ENCODE measurements at regions not wholly inside any gene's neighbourhood (a gene's known extent, or its start where the extent isn't known, plus 50 kb on each side); places are given as distances from the start of the nearest gene placed in this dataset.
"Not testable (repeated sequence)": the region's sequence is repeated elsewhere in the genome, so short reads cannot be mapped to it uniquely, and the experiment has no call there.

DNA sequence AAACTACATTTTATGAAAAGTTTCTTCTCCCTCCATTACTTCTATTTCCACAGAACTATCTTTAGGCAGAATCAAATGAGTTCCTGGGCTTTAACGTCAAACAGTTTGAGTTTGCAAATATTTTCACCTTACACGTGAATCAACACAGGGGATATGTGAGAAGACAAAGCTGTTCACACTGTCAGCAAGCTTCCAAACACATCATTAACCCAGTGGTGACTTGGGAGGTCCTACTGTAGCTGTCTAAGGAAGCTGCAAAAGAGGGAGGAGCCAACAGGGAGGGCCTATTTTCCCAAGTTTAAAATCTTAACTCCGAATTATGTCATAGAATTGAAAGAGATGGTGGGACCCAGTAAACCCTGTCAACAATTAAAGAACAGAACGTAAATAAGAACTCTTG, 337.8 kb upstream of the DNAJC19 start:
- no peak for DNase-seq

- DNase-seq, result peak; percentile 2 to 59
These were observed 337.2 kb upstream of the DNAJC19 start for GRCh38 chr3:181326637-181327223.

GRCh38 chr3:181324516-181324915, 335.0 kb upstream of the DNAJC19 start:
- not testable (repeated sequence) for DNase-seq

- DNase-seq, result no peak
These were observed 328.8 kb upstream of the DNAJC19 start for GRCh38 chr3:181318321-181318720.

DNA sequence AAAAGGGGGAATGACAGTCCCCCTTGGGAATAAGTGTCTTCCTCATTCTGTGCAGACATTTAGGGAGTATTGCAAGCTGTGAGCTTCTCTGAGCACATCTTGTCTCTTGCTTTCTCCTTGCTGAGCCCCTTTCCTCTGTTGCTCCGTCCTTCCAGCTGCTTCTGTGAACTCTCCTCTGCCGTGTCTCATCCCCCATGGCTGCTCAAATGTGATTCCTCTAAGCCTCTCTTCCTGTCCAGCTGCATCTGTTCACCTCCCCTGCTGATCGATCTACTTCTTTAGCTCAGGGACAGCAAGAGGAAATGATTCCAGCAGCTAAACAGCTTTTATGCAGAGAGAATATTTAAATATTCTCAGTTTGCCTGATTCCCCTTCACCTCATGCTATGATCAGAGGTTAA, 328.0 kb upstream of the DNAJC19 start:
- DNase-seq, result no peak

DNA sequence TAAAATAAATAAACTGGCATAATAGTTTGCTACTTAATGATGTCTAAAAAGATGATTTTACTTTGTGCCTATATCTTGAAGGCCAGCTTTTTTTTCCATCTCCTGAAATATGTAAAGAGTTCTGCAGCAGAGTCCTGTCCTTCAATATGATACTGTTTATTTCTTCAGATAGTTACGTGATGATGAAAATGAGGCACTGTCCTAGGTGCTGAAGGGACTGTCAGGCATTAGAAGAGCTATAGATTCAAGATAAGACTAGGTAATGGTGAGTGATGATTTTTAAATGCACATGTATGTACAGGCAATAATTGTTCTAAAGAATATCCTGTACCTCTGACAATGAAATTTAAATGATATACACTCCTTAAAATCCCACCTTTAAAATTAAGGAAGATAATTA, 326.9 kb upstream of the DNAJC19 start:
- DNase-seq, result no peak

DNA sequence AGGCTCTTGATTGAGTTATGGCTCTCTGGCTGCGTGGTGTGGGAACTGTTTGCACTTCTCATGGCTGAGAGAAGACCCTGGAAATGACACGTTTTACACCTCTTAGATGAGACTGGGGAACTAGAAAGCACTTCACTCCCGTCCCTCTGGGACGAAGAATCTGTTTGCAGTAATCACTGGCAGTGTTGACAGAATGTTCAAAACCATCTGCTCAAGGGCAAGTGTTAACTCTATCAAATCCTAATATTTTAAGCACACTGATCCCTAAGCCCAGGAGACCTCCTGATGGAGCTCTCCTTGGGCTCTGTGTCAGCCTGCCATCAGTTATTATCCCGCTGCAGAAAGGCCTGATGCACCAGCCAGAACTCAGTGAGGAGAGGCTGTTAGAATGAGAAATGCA, 323.8 kb upstream of the DNAJC19 start:
- DNase-seq, result no peak

DNA sequence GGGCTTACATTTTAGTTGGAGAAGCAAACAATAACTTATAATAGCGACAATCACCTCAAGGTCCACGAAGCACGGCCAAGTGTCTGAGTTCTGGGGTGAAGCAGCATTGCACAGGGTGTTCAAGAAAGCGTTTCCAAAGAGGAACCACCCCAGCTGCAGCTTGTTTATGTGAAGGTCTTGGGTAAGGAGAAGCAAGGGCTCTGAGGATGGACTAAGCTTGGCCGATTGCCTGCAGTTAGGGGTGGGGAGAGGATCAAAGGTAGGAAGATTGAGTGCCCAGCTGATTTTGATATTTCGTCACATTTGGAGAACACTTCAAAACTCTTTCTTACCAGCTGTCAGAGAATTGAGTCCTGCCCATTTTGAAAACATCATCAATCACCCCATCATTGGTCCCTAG, 321.6 kb upstream of the DNAJC19 start:
- no peak for DNase-seq

DNA sequence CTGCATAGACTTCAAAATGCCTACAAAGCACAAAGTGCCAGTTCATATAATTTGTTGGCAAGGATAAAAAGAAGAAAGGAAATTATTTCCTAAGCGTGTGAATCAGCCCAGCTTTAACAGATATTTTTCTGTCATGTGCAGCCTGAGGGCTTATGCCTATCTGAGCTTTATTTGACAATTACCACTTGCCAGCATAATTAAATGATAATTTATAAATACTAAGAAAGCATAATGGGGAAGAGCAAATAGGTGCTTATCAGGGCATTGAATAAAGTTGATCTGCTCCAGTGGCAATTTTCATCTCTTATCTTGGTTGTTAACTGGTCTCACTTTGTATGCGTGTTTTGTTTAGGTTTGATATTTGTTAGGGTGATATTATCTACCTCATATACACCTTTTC, 313.4 kb upstream of the DNAJC19 start:
- no peak for DNase-seq

- no peak for DNase-seq
These were observed 310.5 kb upstream of the DNAJC19 start for GRCh38 chr3:181300033-181300432.

- DNase-seq, result no peak
These were observed 308.9 kb upstream of the DNAJC19 start for GRCh38 chr3:181298421-181298820.

DNA sequence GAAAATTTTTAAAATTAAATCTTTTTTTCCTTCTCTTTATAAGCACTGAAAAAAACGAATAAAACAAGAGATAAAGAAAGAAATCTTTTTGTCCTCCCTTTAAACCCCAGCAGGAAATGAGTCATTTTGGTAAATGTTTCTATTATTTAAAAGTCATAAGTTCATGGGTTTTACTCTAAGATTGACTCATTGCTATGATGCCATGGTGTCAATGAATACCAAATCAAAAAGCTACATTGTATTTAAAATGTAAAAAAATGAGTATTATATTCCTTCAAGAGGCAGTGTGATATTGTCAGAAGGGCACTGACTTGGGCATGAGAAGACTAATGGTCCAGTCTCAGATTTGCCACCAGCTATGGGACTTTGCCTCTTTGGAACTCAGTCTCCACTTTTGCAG, 303.4 kb upstream of the DNAJC19 start:
- no peak for DNase-seq

GRCh38 chr3:181290941-181291340, 301.4 kb upstream of the DNAJC19 start:
- DNase-seq, result no peak

DNA sequence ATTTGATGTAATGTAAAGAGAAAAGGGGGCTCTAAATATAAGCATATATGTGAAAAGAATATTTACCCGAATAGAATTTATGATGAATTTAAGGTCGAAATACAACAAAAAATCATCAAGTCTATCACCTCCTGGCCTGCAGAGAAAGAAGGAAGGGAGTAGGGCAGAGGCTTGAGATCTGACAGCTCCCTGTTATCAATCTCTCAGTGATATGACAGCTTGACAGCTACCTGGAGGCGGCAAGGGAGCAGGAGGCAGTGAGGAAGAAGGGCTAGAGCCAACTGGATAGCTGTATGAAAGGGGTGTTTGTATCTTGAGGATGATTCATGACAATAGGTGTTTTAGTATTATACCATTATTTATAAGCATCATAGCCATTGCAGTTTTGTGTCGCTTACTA, 299.8 kb upstream of the DNAJC19 start:
- DNase-seq, result no peak

DNA sequence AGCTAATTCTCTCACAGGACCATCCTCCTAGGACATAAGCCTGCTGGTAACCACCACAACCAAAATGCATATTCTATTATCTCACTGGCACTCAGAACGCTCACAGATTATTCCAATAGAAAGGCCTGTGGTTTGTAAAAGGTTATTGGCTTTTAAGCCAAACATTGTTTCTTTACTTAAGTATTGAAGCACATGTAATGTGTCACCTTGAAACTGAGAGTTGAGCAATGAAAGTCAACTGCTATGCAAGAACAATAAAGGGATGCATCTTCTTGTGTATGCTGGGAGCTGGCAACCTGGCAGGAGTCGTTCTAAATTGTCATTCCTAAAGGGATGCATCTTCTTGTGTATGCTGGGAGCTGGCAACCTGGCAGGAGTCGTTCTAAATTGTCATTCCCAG, 298.6 kb upstream of the DNAJC19 start:
- no peak for DNase-seq

- no peak for DNase-seq
These were observed 289.7 kb upstream of the DNAJC19 start for GRCh38 chr3:181279239-181279565.

- DNase-seq, result no peak
These were observed 289.1 kb upstream of the DNAJC19 start for GRCh38 chr3:181278468-181279238.

GRCh38 chr3:181276358-181276896, 286.9 kb upstream of the DNAJC19 start:
- no peak for DNase-seq

GRCh38 chr3:181274025-181274424, 284.5 kb upstream of the DNAJC19 start:
- no peak for DNase-seq

- DNase-seq, result no peak
These were observed 277.8 kb upstream of the DNAJC19 start for GRCh38 chr3:181267312-181267711.

GRCh38 chr3:181265750-181266333, 276.3 kb upstream of the DNAJC19 start:
- no peak for DNase-seq

DNA sequence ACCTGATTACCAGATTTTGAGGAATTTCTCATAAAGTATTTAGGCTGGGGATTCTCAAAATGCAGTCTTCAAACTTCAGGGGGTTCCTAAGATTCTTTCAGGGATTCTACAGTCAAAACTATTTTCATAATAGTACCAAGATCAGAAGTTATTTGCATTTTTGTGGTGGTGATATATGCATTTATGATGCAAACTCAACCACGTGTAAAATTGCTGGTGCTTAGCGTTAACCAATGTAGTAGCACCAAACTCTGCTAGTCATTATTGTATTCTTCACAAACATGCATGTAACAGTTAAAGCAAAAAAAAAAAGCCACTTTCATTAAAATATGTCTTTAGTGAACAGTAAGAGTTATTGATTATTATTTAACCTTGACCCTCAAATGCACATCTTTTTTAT, 274.9 kb upstream of the DNAJC19 start:
- no peak for DNase-seq

DNA sequence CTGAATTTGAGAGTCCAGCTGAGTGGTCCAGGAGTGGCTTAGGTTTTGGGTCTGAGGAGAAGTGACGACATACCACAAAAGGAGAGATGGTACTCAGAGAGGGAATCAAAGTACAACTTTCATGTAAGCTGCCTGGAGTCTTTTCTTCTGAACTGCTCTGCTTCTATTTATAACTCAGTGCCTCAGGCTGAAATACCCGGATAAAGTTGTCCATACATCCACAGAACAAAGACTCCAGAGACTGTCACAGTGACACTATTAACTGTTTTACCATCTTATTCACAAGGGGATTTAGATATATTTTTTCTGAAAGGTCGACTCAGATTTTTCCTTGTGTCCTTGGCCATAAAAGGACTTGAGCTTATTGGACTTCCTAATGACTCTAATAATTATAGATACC, 264.3 kb upstream of the DNAJC19 start:
- no peak for DNase-seq

DNA sequence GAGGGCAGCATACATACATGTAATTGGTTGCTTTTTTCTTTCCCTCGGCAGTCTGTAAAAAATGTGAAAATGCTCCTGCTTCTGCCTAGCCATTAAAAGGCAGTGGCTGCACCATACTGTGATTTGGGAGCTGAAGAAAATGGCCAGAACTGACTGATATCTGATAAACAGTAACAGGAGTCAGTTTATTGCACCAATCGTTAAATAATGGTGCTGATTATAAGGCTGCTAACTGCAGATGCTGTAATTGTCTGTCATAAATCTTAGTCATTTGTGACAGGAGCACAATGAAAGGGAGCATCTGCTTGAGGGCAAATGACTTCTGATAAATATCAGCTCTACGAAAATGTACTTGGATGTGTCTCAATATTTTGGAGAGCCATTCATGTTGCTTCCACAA, 263.1 kb upstream of the DNAJC19 start:
- no peak for DNase-seq
